ENCODE measurements at regions not wholly inside any gene's neighbourhood (a gene's known extent, or its start where the extent isn't known, plus 50 kb on each side); places are given as distances from the start of the nearest gene placed in this dataset.

DNA sequence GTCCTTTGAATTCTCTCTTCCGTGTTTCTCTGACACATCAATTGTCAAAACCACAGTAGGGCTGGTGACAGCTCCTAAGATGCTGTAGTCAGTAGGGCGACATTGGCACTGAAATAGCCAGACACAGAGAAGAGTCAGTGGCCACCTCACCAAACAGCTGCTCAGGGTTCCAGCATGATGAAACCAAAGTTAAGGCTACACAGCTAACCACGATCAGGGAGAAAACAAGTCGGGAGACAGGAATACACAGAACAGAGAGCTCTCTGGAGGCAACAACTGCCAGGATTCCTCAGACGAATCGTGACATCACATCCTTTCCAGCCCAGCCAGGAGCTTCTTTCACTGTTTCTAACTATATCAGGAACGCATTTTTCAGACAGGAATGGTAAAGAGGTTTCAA, 922.2 kb downstream of the SORCS1 start:
- TF ChIP-seq, protein P1, sequence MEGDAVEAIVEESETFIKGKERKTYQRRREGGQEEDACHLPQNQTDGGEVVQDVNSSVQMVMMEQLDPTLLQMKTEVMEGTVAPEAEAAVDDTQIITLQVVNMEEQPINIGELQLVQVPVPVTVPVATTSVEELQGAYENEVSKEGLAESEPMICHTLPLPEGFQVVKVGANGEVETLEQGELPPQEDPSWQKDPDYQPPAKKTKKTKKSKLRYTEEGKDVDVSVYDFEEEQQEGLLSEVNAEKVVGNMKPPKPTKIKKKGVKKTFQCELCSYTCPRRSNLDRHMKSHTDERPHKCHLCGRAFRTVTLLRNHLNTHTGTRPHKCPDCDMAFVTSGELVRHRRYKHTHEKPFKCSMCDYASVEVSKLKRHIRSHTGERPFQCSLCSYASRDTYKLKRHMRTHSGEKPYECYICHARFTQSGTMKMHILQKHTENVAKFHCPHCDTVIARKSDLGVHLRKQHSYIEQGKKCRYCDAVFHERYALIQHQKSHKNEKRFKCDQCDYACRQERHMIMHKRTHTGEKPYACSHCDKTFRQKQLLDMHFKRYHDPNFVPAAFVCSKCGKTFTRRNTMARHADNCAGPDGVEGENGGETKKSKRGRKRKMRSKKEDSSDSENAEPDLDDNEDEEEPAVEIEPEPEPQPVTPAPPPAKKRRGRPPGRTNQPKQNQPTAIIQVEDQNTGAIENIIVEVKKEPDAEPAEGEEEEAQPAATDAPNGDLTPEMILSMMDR (IDR thresholded peaks at IDR 0.05; ENCODE audit: poor library complexity) = no peak
- TF ChIP-seq EZH2 (IDR thresholded peaks at IDR 0.05; ENCODE audit: borderline replicate concordance) (no peak), EZH2phosphoT487 (IDR thresholded peaks at IDR 0.05; ENCODE audit: low read depth, severe bottlenecking, unreplicated experiment) (no peak)
